Heart right ventricle (tissue), 16 donors: ENCODE measurements at regions not wholly inside any gene's neighbourhood (a gene's known extent, or its start where the extent isn't known, plus 50 kb on each side); places are given as distances from the start of the nearest gene placed in this dataset.

Experiments used
- ATAC-seq, 8 donors: fragments of 200-7000 bp; cut with Tn5 transposase; one replicate each; pipeline ENCODE4 v1.9.1; 2020; ENCODE audit warnings: mild to moderate bottlenecking in 8 of 8, moderate library complexity in 8 of 8, moderate number of reproducible peaks in 1 of 8
- DNase-seq, 2 donors: peaks; one replicate each; pipeline ENCODE4 v3.0.0-alpha.2; 2020
- H3K27ac ChIP-seq, 10 donors: fragments of 200-600 bp; sonication (generic) in 2 of 10; one replicate each; pipeline versions ENCODE4 v1.5.0 to v1.8.0; 2020 to 2022; ENCODE audit warnings: mild to moderate bottlenecking in 3 of 10
- H3K27me3 ChIP-seq, 7 donors: fragments of 200-600 bp; one replicate each; pipeline ENCODE4 v1.8.0; 2021 to 2022; ENCODE audit warnings: mild to moderate bottlenecking in 2 of 7
- H3K36me3 ChIP-seq, 9 donors: fragments of 200-600 bp; sonication (generic) in 1 of 9; one replicate each; pipeline versions ENCODE4 v1.5.0 to v1.8.0; 2020 to 2022; ENCODE audit warnings: mild to moderate bottlenecking in 2 of 9
- H3K4me1 ChIP-seq, 9 donors: fragments of 200-600 bp; sonication (generic) in 1 of 9; one replicate each; pipeline versions ENCODE4 v1.5.0 to v1.8.0; 2020 to 2022; ENCODE audit warnings: mild to moderate bottlenecking in 4 of 9
- H3K4me3 ChIP-seq, 10 donors: fragments of 200-600 bp; sonication (generic) in 2 of 10; one replicate each; pipeline versions ENCODE4 v1.5.0 to v1.8.0; 2020 to 2022; ENCODE audit warnings: mild to moderate bottlenecking in 7 of 10, moderate library complexity in 2 of 10
- H3K9me3 ChIP-seq, 11 donors: fragments of 200-600 bp in 10 of 11; sonication (generic) in 2 of 11; one replicate each; pipeline versions ENCODE4 v1.5.0 to v1.8.0; 2013 to 2022; ENCODE audit warnings: mild to moderate bottlenecking in 2 of 11, control low read depth in 1 of 11, moderate library complexity in 1 of 11
- WGBS, 2 donors: extraction: QIAGEN DNeasy Blood & Tissue Kit; methylation state at CpG; one replicate each; pipeline ENCODE4 v1.1.7; 2013; ENCODE audit warnings: inconsistent platforms in 1 of 2; 5-methylcytosine and 5-hydroxymethylcytosine counted together
- intact Hi-C, 10 donors: fragments of 100-400 bp; cut with DNase I; formaldehyde crosslinking; loops; one replicate each; pipeline versions ENCODE4 v1.11.1 to v1.14.2; 2022
- TF ChIP-seq, protein P1 (sequence below), 9 donors: fragments of 200-600 bp; sonication (generic) in 2 of 9; IDR thresholded peaks; one replicate each; pipeline versions ENCODE4 v1.5.0 to v1.8.0; 2021 to 2022; ENCODE audit warnings: antibody characterized with exemption in 9 of 9, mild to moderate bottlenecking in 5 of 9, moderate library complexity in 1 of 9
- donor health status: Arrhythmogenic right ventricular cardiomyopathy.
- donor health status: ischemic (EF 13 %, LVEDD 7.1; RV severe dilation, severe dysfunction).
- donor health status: healthy with polysubstance abuse.
- donor health status: DM: no; HTN: yes; CAD: no.
- donor health status: DM: no; HTN: no; CAD: no.
- donor health status: ischemic (EF 25% LVEDD 6.9; RV normal size, moderate dysfunction).
- donor health status: ischemic (EF 25% LVEDD 5.7; RV mildly dilated, moderate dysfunction).
- donor health status: healthy.
- donor health status: DM: yes; HTN: yes; CAD: no.
- donor health status: Ischemic cardiomyopathy.
- donor health status: ischemic (EF 35%, LVEDD 5.7; RV mildly dilated, moderate dysfunction).
- donor health status: nonischemic (EF 11% LVEDD 7.7; RV severe dilation, severe dysfunction).
- donor health status: DM: yes; HTN: yes; CAD: no.
- donor health status: PGD.
- donor health status: ischemic (EF 29% LVEDD 5.4; RV normal size, mild dysfunction).
- donor health status: nonischemic (EF 23%, LVEDD 6.1; RV moderate dilation, normal function).

DNA sequence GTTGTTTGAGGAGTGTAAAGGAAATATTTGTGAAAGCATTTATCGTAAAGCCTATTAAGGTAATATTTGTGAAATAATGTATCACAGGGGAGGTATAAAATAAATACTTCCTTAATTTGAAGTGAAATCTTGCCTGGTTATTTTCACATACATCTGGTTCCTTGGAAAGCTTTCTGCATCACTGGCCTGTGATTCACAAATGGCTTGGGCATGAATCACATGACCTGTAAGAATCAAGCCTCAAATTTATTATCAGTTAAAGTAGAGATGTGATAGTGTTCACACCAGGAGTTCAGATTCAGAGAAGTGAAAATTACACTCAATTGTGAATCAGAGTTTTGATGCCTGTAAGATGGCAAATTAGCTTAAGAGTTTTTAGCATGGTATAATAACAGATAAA lies 1911.4 kb downstream of the STIM2 start:
- DNase-seq (no peak), ATAC-seq (no peak)
- WGBS, 2 donors, result 92 to 96% methylated on average over 1 of the region's 1 CpG
- H3K4me1 ChIP-seq, result peaks cover 0 to 14% (median 0%) of the 10 kb centered on the region in 9 donors
- no peaks in the 10 kb centered on the region for H3K36me3 ChIP-seq
- TF ChIP-seq, protein P1, sequence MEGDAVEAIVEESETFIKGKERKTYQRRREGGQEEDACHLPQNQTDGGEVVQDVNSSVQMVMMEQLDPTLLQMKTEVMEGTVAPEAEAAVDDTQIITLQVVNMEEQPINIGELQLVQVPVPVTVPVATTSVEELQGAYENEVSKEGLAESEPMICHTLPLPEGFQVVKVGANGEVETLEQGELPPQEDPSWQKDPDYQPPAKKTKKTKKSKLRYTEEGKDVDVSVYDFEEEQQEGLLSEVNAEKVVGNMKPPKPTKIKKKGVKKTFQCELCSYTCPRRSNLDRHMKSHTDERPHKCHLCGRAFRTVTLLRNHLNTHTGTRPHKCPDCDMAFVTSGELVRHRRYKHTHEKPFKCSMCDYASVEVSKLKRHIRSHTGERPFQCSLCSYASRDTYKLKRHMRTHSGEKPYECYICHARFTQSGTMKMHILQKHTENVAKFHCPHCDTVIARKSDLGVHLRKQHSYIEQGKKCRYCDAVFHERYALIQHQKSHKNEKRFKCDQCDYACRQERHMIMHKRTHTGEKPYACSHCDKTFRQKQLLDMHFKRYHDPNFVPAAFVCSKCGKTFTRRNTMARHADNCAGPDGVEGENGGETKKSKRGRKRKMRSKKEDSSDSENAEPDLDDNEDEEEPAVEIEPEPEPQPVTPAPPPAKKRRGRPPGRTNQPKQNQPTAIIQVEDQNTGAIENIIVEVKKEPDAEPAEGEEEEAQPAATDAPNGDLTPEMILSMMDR (IDR thresholded peaks at IDR 0.05), result no peak
- no peaks in the 10 kb centered on the region for H3K27me3 ChIP-seq
- H3K9me3 ChIP-seq, result peaks cover 0 to 21% (median 0%) of the 10 kb centered on the region in 11 donors
- no peak overlapping the region for H3K4me3 ChIP-seq
- intact Hi-C loops, result no loop called here
- H3K27ac ChIP-seq, result peak overlapping the region in 2 of 10 donors; percentile 49 to 58

DNA sequence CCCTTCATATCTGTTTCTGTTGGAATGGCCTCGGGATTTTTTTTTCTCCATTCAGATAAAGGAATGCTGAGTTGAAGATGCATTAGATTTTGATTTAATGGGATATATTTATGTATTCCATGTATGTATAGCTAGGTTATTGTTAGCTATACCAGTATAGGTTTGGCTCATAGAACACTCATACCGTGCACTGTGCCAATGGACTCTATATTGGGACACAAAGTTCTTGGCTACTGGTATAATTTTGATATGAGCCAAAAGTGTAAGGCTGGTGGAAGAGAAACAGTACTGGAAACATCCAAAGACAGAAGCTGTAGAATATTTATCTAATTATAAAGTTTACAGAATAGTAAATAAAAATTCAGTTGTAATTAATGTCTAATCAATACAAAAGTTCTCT lies 1912.1 kb downstream of the STIM2 start:
- H3K27me3 ChIP-seq, result no peaks in the 10 kb centered on the region
- peak in 5 of 8 donors; percentile 51 to 91 (median 77) for ATAC-seq
- TF ChIP-seq, protein P1 (IDR thresholded peaks at IDR 0.05), result no peak
- H3K4me3 ChIP-seq, result no peak overlapping the region
- WGBS, 2 donors, result 30 to 39% methylated on average over 2 of the region's 2 CpGs
- H3K36me3 ChIP-seq, result no peaks in the 10 kb centered on the region
- DNase-seq, result no peak
- H3K27ac ChIP-seq, result peak overlapping the region in 4 of 10 donors; percentile 36 to 58 (median 48)
- peaks cover 0 to 14% (median 0%) of the 10 kb centered on the region in 9 donors for H3K4me1 ChIP-seq
- H3K9me3 ChIP-seq, result peaks cover 0 to 14% (median 0%) of the 10 kb centered on the region in 11 donors
- intact Hi-C loops, result no loop called here

DNA sequence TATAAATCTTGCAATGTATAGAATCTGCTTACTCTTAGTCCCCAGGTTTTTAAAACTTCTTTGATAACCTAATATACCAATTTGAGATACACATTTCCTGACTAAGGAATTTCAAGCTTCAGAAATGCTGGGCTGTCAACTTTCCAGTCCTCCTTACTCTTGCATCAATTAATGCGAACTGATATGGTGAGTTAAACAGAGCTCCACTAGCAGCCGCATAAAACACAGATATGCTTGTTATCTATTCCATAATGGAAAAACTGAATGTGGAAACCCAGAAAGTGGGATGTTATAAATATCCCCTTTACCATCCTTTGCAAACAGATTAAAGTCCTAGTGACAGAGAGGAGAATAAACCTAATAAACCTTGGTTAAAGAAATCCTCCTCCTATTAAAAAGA lies 1913.7 kb downstream of the STIM2 start:
- Histone ChIP-seq H3K4me3 (no peak overlapping the region), H3K27ac (peak overlapping the region in 5 of 10 donors; percentile 8 to 58 (median 36)), H3K27me3 (no peaks in the 10 kb centered on the region), H3K36me3 (no peaks in the 10 kb centered on the region), H3K4me1 (peaks cover 0 to 14% (median 0%) of the 10 kb centered on the region in 9 donors), H3K9me3 (no peaks in the 10 kb centered on the region)
- WGBS, 2 donors, result 10 to 11% methylated on average over 2 of the region's 2 CpGs
- DNase-seq (no peak), ATAC-seq (peak in 6 of 8 donors; percentile 22 to 91 (median 60))
- intact Hi-C loops, result no loop called here
- TF ChIP-seq, protein P1 (IDR thresholded peaks at IDR 0.05), result no peak

DNA sequence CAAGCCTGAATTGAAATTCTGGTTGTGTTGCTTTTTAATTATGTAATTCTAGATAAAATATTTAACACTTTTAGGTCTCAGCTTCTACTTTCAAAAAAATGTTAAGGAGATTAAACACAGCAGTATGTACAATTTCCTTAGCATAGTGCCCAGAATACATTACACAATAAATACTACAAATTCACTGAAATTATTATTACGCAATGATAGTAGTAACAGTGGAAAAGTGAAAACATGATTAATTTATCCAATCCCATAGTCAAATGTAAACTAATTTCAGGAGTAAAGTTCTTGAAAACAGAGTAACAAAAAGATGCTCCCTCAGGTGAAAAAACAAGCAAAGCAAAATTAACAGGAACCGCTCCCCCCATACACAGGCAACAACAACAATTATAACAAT lies 1915.4 kb downstream of the STIM2 start:
- Histone ChIP-seq H3K4me1 (peaks cover 0 to 14% (median 0%) of the 10 kb centered on the region in 9 donors), H3K9me3 (no peaks in the 10 kb centered on the region), H3K36me3 (no peaks in the 10 kb centered on the region), H3K27ac (no peak overlapping the region), H3K4me3 (no peak overlapping the region), H3K27me3 (no peaks in the 10 kb centered on the region)
- ATAC-seq, result no peak
- TF ChIP-seq, protein P1 (IDR thresholded peaks at IDR 0.05), result no peak
- DNase-seq, result no peak
- intact Hi-C loops, result no loop called here
- 96 to 99% methylated on average over 2 of the region's 2 CpGs for WGBS, 2 donors
